K562 (cell line): ENCODE measurements at regions not wholly inside any gene's neighbourhood (a gene's known extent, or its start where the extent isn't known, plus 50 kb on each side); places are given as distances from the start of the nearest gene placed in this dataset.

ENCODE experiments used
- ATAC-seq: fragments of 200-7000 bp; cut with Tn5 transposase; 3 replicates; pipeline ENCODE4 v1.9.1; 2020; ENCODE audit warnings: moderate library complexity
- BruUV-seq: library from RNA; stranded (reverse); fragments of 400-500 nt; replicated peaks from 2 replicates; lab custom pipeline; 2021; lab: Mats Ljungman, UMichigan
- CTCF ChIA-PET: fragments of 300-600 bp; formaldehyde crosslinking; extraction: SDS; loops from one replicate; lab custom pipeline; 2021; ENCODE audit warnings: low intra/inter-chr PET ratio; lab: Yijun Ruan, JAX
- POLR2A ChIA-PET: fragments of 300-600, 350-650 bp; sonication (Branson Sonifier 250); formaldehyde crosslinking; extraction: SDS; loops from one replicate; lab custom pipeline; 2021; ENCODE audit warnings: antibody characterized with exemption, inconsistent platforms; lab: Yijun Ruan, JAX
- DNase-seq, 4 experiments: peaks; one replicate each; pipeline versions ENCODE4 v3.0.0 to v3.0.0-alpha.2; 2011 to 2018; ENCODE audit warnings: low spot score in 3 of 4, mixed read lengths in 3 of 4; ENCODE audit errors: extremely low read depth in 1 of 4
- FAIRE-seq: peaks from 2 replicates; lab custom pipeline; 2011; peaks lifted over from hg19 to GRCh38; lab: Jason Lieb, UNC
- H2AFZ ChIP-seq: 2 replicates; pipeline ENCODE4 v1.6.0; 2011; ENCODE audit warnings: low read depth, low read length, control low read depth, inconsistent platforms
- H3K27ac ChIP-seq: fragments of 200-600 bp; 3 replicates; pipeline ENCODE4 v1.8.0; 2011; ENCODE audit warnings: low read depth, mild to moderate bottlenecking, control low read depth, inconsistent platforms, low read length, moderate library complexity, mixed read lengths; ENCODE audit errors: extremely low read depth
- H3K27me3 ChIP-seq, 2 experiments: fragments of 300-600 bp in 1 of 2; 2 replicates in 1 of 2; 3 replicates in 1 of 2; pipeline versions ENCODE4 v1.6.0 to v1.8.0; 2011; ENCODE audit warnings: inconsistent platforms in 2 of 2, low read length in 2 of 2, mild to moderate bottlenecking in 1 of 2, mixed read lengths in 1 of 2, moderate library complexity in 1 of 2; ENCODE audit not compliant: control insufficient read depth in 2 of 2, insufficient read depth in 2 of 2
- H3K36me3 ChIP-seq: fragments of 300-600 bp; 3 replicates; pipeline ENCODE4 v1.8.0; 2011; ENCODE audit warnings: mild to moderate bottlenecking, low read length, inconsistent platforms; ENCODE audit not compliant: control insufficient read depth, insufficient read depth
- H3K4me1 ChIP-seq, 2 experiments: fragments of 200-600 bp in 1 of 2; replicated peaks in 1 of 2; 2 replicates in 1 of 2; 3 replicates in 1 of 2; pipeline versions ENCODE4 v1.5.1 to v1.8.0; 2011; ENCODE audit warnings: inconsistent platforms in 2 of 2, low read length in 2 of 2, mild to moderate bottlenecking in 1 of 2, mixed read lengths in 1 of 2, moderate library complexity in 1 of 2; ENCODE audit not compliant: control insufficient read depth in 2 of 2, insufficient read depth in 2 of 2
- H3K4me2 ChIP-seq: 2 replicates; pipeline ENCODE4 v1.6.1; 2011; ENCODE audit warnings: low read length, control low read depth, inconsistent platforms, mixed read lengths; ENCODE audit not compliant: insufficient read depth
- H3K4me3 ChIP-seq: fragments of 200-600 bp; sonication (generic), shearing (Covaris generic); 2 replicates; pipeline ENCODE4 v1.5.1; 2016; ENCODE audit warnings: control low read depth, inconsistent platforms
- H3K79me2 ChIP-seq: fragments of 200-600 bp; 3 replicates; pipeline ENCODE4 v1.8.0; 2011; ENCODE audit warnings: low read length, inconsistent platforms; ENCODE audit not compliant: control insufficient read depth, insufficient read depth
- H3K9ac ChIP-seq, 2 experiments: 2 replicates each; pipeline versions ENCODE4 v1.6.0 to v1.6.1; 2011; ENCODE audit warnings: low read depth in 2 of 2, low read length in 2 of 2, control low read depth in 1 of 2, inconsistent platforms in 1 of 2, mild to moderate bottlenecking in 1 of 2, mixed read lengths in 1 of 2; ENCODE audit not compliant: insufficient read depth in 1 of 2
- H3K9me1 ChIP-seq: one replicate; pipeline ENCODE4 v1.6.0; 2011; ENCODE audit warnings: inconsistent platforms, mild to moderate bottlenecking, low read length, moderate library complexity; ENCODE audit not compliant: control insufficient read depth, insufficient read depth
- H3K9me3 ChIP-seq: replicated peaks from 2 replicates; pipeline ENCODE4 v1.5.1; 2011; ENCODE audit warnings: low read depth, low read length, inconsistent platforms; ENCODE audit not compliant: control insufficient read depth, insufficient read depth
- H4K20me1 ChIP-seq: replicated peaks from 2 replicates; pipeline ENCODE4 v1.6.1; 2011; ENCODE audit warnings: low read length, inconsistent platforms, mixed read lengths; ENCODE audit not compliant: control insufficient read depth, insufficient read depth
- PRPF4 ChIP-seq: fragments of 200-400 bp; formaldehyde crosslinking; IDR thresholded peaks from one replicate; pipeline ENCODE4 v1.6.1; 2017; ENCODE audit warnings: low read length, low read depth, mild to moderate bottlenecking; ENCODE audit not compliant: insufficient read depth, poor library complexity, severe bottlenecking
- RBM15 ChIP-seq: fragments of 200-400 bp; formaldehyde crosslinking; IDR thresholded peaks from 2 replicates; pipeline ENCODE4 v1.6.1; 2018; ENCODE audit warnings: mild to moderate bottlenecking, low read length, moderate library complexity; ENCODE audit not compliant: insufficient read depth
- SNIP1 ChIP-seq: fragments of 450-650 bp; IDR thresholded peaks from 2 replicates; pipeline ENCODE4 v1.7.1; 2017; ENCODE audit warnings: low read depth, mild to moderate bottlenecking
- WGBS: fragments of 100-300 bp; shearing (Covaris generic); methylation state at CpG from one replicate; pipeline ENCODE4 v1.1.6; 2016; ENCODE audit warnings: low coverage, mixed read lengths; ENCODE audit not compliant: insufficient coverage; ENCODE audit errors: missing lambda C conversion rate; 5-methylcytosine and 5-hydroxymethylcytosine counted together
- in situ Hi-C: fragments of 300-500 bp; cut with MboI; formaldehyde crosslinking; loops from 4 replicates; pipeline ENCODE4 v1.15.0; 2018; ENCODE audit warnings: inconsistent platforms, mixed read lengths
- intact Hi-C: fragments of 100-400 bp; cut with micrococcal nuclease; formaldehyde crosslinking; loops from 2 replicates; pipeline ENCODE4 v1.14.2; 2022
- TF ChIP-seq, protein P1 (sequence below), 2 experiments: fragments of 450-650 bp in 1 of 2; sonication (generic) in 1 of 2; formaldehyde crosslinking in 1 of 2; IDR thresholded peaks; 2 replicates each; pipeline versions ENCODE4 v1.7.1 to v1.9.0; 2016 to 2022; ENCODE audit warnings: inconsistent platforms in 1 of 2, mild to moderate bottlenecking in 1 of 2, missing genetic modification reagents in 1 of 2

DNA sequence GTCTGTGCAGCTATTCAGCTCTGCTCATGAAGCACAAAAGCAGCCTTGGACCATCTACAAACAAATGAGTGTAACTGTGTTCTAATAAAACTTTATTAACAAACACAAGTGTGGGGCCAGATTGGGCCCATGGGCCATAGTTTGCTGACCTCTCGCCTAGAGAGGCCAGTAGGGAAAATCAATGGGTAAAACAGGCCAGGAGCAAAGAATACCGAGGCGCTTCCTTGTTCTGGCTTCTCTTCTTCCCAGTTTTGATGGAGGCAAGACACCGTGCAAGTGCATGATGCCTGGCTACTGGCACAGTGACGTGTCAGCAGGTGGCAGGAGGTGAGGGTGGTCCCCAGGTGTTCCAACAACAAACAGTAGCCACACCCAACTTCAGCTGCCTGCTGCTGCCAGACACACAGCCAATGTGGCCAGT lies 94.3 kb upstream of the SDK1 start:
- Histone ChIP-seq H3K9me1 (no peaks in the 10 kb centered on the region), H3K4me2 (no peak overlapping the region), H4K20me1 (no peaks in the 10 kb centered on the region), H3K79me2 (no peaks in the 10 kb centered on the region), H2AFZ (no peak overlapping the region), H3K27me3 (peaks cover 2 to 9% of the 10 kb centered on the region in 2 experiments; a peak in 3 of 5 replicates), H3K9ac (no peak overlapping the region), H3K9me3 (no peaks in the 10 kb centered on the region), H3K36me3 (no peaks in the 10 kb centered on the region), H3K4me3 (no peak overlapping the region), H3K27ac (no peak overlapping the region), H3K4me1 (no peaks in the 10 kb centered on the region)
- DNase-seq (no peak), FAIRE-seq (no peak), ATAC-seq (no peak)
- intact Hi-C loops (no loop called here), in situ Hi-C loops (no loop called here)
- ChIA-PET CTCF (no interaction called here), POLR2A (interaction anchor here (0.6 to 1.1 kb wide), 3 partner anchors 14 to 147 kb away, joined by 3 read pairs; no protein-coding TSS in a partner anchor)
- BruUV-seq, result no TSS peak
- 0% methylated on average over 5 of the region's 5 CpGs for WGBS
- no peak for TF ChIP-seq PRPF4
- TF ChIP-seq SNIP1, result no peak
- no peak for TF ChIP-seq RBM15
- TF ChIP-seq, protein P1, sequence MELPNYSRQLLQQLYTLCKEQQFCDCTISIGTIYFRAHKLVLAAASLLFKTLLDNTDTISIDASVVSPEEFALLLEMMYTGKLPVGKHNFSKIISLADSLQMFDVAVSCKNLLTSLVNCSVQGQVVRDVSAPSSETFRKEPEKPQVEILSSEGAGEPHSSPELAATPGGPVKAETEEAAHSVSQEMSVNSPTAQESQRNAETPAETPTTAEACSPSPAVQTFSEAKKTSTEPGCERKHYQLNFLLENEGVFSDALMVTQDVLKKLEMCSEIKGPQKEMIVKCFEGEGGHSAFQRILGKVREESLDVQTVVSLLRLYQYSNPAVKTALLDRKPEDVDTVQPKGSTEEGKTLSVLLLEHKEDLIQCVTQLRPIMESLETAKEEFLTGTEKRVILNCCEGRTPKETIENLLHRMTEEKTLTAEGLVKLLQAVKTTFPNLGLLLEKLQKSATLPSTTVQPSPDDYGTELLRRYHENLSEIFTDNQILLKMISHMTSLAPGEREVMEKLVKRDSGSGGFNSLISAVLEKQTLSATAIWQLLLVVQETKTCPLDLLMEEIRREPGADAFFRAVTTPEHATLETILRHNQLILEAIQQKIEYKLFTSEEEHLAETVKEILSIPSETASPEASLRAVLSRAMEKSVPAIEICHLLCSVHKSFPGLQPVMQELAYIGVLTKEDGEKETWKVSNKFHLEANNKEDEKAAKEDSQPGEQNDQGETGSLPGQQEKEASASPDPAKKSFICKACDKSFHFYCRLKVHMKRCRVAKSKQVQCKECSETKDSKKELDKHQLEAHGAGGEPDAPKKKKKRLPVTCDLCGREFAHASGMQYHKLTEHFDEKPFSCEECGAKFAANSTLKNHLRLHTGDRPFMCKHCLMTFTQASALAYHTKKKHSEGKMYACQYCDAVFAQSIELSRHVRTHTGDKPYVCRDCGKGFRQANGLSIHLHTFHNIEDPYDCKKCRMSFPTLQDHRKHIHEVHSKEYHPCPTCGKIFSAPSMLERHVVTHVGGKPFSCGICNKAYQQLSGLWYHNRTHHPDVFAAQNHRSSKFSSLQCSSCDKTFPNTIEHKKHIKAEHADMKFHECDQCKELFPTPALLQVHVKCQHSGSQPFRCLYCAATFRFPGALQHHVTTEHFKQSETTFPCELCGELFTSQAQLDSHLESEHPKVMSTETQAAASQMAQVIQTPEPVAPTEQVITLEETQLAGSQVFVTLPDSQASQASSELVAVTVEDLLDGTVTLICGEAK (IDR thresholded peaks at IDR 0.05), result peak; percentile 88
- TF ChIP-seq, protein P1 (CRISPR knock-in tag; IDR thresholded peaks at IDR 0.05), result peak; percentile 67
